Subcutaneous abdominal adipose tissue (tissue), 5 donors: ENCODE measurements at regions not wholly inside any gene's neighbourhood (a gene's known extent, or its start where the extent isn't known, plus 50 kb on each side); places are given as distances from the start of the nearest gene placed in this dataset.

Experiments used
- H3K27ac ChIP-seq: one replicate; pipeline ENCODE4 v1.7.0; 2013; ENCODE audit warnings: low read depth, mild to moderate bottlenecking, inconsistent platforms, low read length, moderate library complexity
- H3K27me3 ChIP-seq, 5 donors: one replicate each; pipeline ENCODE4 v1.7.0; 2013; ENCODE audit warnings: low read length in 5 of 5, inconsistent platforms in 1 of 5; ENCODE audit not compliant: control insufficient read depth in 5 of 5, insufficient read depth in 4 of 5
- H3K36me3 ChIP-seq, 5 donors: one replicate each; pipeline ENCODE4 v1.7.0; 2013; ENCODE audit warnings: low read length in 5 of 5; ENCODE audit not compliant: control insufficient read depth in 5 of 5, insufficient read depth in 5 of 5
- H3K4me1 ChIP-seq, 5 donors: one replicate each; pipeline ENCODE4 v1.7.0; 2013; ENCODE audit warnings: low read length in 5 of 5, mild to moderate bottlenecking in 3 of 5, moderate library complexity in 1 of 5; ENCODE audit not compliant: control insufficient read depth in 5 of 5, insufficient read depth in 5 of 5
- H3K4me3 ChIP-seq, 5 donors: one replicate each; pipeline ENCODE4 v1.7.0; 2013; ENCODE audit warnings: low read length in 5 of 5, low read depth in 1 of 5
- H3K9ac ChIP-seq, 5 donors: one replicate each; pipeline ENCODE4 v1.7.0; 2013; ENCODE audit warnings: low read length in 5 of 5, mild to moderate bottlenecking in 4 of 5, moderate library complexity in 3 of 5
- H3K9me3 ChIP-seq, 5 donors: one replicate each; pipeline ENCODE4 v1.7.0; 2013; ENCODE audit warnings: low read length in 5 of 5; ENCODE audit not compliant: control insufficient read depth in 5 of 5
- donor health status: healthy.
- donor health status: healthy.
- donor health status: healthy.
- donor health status: healthy.
- donor health status: healthy.

DNA sequence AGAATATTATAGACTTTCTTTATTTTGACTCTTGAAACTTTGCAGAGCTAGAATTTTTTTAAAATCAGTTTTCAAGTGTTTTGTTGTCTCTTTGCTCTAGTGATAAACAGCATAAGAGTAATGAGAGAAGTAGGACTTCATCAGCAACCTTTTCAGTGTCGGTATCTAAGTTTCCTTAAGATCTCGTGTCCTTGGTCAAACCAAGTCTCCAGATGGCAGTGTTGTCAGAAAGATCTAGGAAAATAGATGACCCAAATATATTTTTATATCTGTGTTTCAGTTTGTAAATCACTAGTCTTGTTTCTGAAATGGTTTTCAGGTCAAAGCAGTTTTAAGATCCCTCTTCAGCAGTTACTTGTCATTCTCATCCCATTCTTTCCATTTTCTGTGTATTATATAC is 438.3 kb downstream of the RAPGEF2 start:
- H3K27me3 ChIP-seq = peaks cover 0 to 2% (median 0%) of the 10 kb centered on the region in 5 donors
- H3K4me1 ChIP-seq = no peaks in the 10 kb centered on the region
- no peaks in the 10 kb centered on the region for H3K36me3 ChIP-seq
- no peak overlapping the region for H3K4me3 ChIP-seq
- no peak overlapping the region for H3K27ac ChIP-seq
- peaks cover 0 to 12% (median 8%) of the 10 kb centered on the region in 5 donors for H3K9me3 ChIP-seq
- no peak overlapping the region for H3K9ac ChIP-seq

DNA sequence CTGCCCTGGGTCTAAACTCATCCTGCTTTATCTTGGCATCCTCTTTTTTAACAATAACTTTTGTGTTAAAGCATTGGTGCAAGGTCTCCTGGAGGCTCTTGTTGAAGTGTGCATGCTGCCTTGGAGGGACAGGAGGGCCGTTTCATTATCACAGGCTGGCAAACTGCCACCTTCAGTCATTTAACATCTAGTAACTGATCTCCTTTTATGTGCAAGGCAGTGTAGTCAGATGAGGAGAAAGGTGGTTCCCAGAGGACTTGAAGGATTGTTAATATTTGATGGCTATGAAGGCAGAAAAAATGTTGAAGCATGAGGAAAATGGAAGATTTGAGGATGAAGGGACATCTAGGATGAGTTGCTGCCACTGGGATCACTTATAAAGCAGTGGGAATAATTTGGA is 439.4 kb downstream of the RAPGEF2 start:
- no peaks in the 10 kb centered on the region for H3K36me3 ChIP-seq
- no peak overlapping the region for H3K9ac ChIP-seq
- H3K27ac ChIP-seq = no peak overlapping the region
- H3K27me3 ChIP-seq = peaks cover 0 to 2% (median 0%) of the 10 kb centered on the region in 5 donors
- no peaks in the 10 kb centered on the region for H3K4me1 ChIP-seq
- peaks cover 0 to 3% (median 2%) of the 10 kb centered on the region in 5 donors for H3K9me3 ChIP-seq
- no peak overlapping the region for H3K4me3 ChIP-seq

DNA sequence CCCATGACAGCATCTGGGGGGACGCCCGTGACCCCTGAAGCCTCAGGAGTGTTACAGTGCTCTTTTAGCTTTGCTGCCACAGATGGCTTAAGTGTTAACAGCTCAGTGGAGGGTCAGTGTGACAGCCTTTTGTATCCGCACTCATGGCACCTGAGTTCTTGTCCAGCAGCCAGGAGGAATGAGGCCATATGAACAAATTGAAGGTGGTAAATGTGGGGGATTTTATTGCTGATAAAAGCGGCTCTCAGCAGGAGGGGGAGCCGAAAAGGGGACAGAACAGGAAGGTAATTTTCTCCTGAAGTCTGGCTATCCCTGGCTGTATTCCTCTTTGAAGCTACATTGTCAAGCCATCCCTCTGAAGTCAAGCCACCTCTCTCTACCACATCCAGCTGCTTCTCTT is 441.0 kb downstream of the RAPGEF2 start:
- H3K9me3 ChIP-seq = no peaks in the 10 kb centered on the region
- no peak overlapping the region for H3K9ac ChIP-seq
- no peak overlapping the region for H3K27ac ChIP-seq
- H3K36me3 ChIP-seq = no peaks in the 10 kb centered on the region
- no peak overlapping the region for H3K4me3 ChIP-seq
- H3K27me3 ChIP-seq = peaks cover 0 to 2% (median 0%) of the 10 kb centered on the region in 5 donors
- H3K4me1 ChIP-seq = no peaks in the 10 kb centered on the region

DNA sequence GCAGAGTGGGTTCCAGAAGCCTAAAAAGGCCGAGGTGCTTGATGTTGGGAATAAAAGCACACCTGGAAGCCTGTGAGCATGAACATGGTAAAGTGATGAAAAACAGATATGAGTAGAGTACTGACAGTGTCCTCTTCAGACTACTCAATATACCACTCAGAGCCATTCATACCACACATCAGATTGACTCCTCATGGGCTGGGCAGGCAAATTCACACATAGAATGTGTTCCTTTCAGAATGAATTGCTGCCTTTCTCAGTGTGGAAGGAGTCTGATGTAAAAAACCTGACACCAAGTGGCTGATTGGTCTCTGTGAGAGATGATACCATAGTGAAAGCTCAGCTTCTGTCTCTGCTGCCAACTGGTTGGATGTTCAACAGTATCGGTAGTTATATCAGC is 442.7 kb downstream of the RAPGEF2 start:
- Histone ChIP-seq H3K9ac (no peak overlapping the region), H3K9me3 (no peaks in the 10 kb centered on the region), H3K36me3 (no peaks in the 10 kb centered on the region)

DNA sequence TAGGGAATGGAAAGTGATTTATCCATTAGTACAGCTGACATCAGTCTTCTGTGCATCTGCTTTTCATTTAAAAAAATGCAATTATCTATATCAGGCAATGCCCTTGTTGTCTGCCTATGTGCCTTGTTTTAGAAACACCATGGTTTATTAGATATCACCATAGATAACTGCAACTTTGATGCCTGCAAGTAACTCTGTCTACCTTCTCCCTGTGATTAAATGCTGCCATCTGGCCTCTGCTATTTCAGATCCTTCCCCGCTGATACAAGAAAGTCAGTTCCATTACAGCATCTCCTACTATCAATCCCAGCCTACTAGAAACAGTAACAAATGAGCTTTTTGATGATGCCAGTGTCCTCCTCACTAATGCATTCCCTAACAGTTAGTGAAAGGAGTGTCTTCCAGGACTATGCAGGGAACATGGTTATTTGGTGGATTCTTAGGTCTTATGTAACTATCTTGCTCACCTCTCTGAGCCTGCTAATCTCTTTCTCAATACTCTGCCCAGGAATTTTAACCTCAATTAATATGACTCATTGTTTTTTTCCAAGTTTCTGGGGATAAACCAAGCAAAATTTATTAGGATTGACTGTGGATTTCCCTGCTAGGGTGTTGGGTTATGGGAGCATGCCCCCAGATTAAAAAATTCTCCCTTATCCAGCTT is 444.9 kb downstream of the RAPGEF2 start:
- Histone ChIP-seq H3K4me1 (no peaks in the 10 kb centered on the region), H3K9me3 (no peaks in the 10 kb centered on the region), H3K4me3 (no peak overlapping the region), H3K9ac (no peak overlapping the region), H3K27ac (no peak overlapping the region), H3K36me3 (no peaks in the 10 kb centered on the region), H3K27me3 (peaks cover 0 to 2% (median 0%) of the 10 kb centered on the region in 5 donors)

More for the DNA sequence above, 442.7 kb downstream of the RAPGEF2 start:
- H3K27me3 ChIP-seq = peaks cover 0 to 2% (median 0%) of the 10 kb centered on the region in 5 donors
- no peak overlapping the region for H3K4me3 ChIP-seq
- H3K27ac ChIP-seq = no peak overlapping the region
- no peaks in the 10 kb centered on the region for H3K4me1 ChIP-seq

DNA sequence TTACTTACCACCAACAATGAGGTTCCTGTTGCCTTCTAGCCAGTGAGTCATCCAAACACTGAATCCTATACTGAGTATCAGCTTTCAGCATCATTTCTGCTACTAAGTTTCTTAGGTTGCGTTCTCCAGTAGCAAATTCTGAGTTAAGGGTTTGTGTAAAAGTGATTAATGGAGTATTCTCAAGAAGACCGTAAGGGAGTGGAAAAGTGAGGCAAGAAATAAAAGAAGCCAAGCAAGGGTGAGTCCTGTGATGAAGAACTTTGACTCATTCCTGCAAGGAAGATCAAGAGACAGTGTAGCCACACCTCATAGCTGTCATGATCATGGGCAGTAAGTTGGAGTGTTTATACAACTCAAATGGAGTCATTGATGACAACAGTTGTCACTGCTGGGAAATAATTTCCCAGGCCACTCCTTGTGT is 446.2 kb downstream of the RAPGEF2 start:
- no peak overlapping the region for H3K4me3 ChIP-seq
- no peaks in the 10 kb centered on the region for H3K4me1 ChIP-seq
- no peaks in the 10 kb centered on the region for H3K9me3 ChIP-seq
- no peak overlapping the region for H3K27ac ChIP-seq
- no peaks in the 10 kb centered on the region for H3K36me3 ChIP-seq
- H3K27me3 ChIP-seq = peaks cover 0 to 2% (median 0%) of the 10 kb centered on the region in 5 donors
- H3K9ac ChIP-seq = no peak overlapping the region

DNA sequence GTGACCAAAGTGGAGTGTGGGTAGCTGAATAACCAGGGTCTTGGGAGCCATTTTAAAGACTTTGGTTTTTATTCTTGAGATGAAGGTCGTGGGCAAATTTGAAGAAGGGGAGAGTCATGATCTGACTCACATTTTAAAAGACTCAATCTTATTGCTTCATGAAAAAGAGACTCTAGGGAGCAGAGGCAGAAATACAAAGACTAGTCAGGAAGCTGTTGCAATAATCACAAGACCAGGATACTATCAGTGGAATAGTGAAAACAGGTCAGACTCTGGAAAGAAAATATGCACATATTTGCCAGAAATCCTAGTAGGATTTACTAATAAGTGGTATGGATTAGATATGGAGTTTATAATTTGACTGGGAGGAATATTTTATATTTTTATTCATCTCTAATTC is 448.4 kb downstream of the RAPGEF2 start:
- Histone ChIP-seq H3K27ac (no peak overlapping the region), H3K36me3 (no peaks in the 10 kb centered on the region), H3K4me1 (no peaks in the 10 kb centered on the region), H3K4me3 (no peak overlapping the region), H3K27me3 (peaks cover 0 to 2% (median 0%) of the 10 kb centered on the region in 5 donors), H3K9ac (no peak overlapping the region), H3K9me3 (no peaks in the 10 kb centered on the region)

DNA sequence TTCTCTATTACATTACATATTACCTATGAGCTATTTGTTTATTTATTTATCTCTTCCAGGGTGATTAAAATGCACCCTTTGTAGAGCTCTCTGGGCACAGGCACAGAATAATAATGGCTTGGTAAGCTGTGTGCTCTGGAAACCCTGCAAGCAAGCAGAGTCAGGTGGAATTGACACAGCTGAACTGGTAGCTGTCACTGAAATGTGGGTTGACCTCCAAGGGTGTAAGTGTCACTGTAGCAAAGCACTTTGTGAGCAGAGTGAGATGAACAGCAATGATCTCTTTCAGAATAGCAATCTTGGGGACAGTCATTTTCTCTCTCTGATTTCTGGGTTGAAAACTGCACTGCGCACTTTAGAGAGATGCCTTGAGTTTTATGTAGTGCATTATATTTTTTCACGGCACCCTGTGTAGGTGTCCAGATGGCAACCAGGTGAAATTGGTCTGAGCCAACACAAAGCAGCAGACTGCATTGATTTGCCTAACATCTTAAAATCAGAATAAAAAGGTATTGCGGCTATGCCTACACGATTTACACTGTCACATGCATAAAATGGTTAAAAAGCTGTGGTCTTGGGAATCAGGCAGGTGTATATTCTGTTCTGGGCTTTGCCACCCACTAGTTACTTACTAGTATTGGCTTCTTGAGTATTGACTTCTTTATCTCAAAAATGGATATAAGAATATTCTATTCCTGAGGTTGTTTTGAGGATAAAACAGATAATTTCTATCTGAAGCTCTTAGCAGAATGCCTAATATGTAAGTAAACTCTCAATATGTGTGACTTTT is 450.3 kb downstream of the RAPGEF2 start:
- H3K4me3 ChIP-seq = no peak overlapping the region
- no peak overlapping the region for H3K9ac ChIP-seq
- H3K27me3 ChIP-seq = peaks cover 0 to 2% (median 0%) of the 10 kb centered on the region in 5 donors
- no peak overlapping the region for H3K27ac ChIP-seq
- no peaks in the 10 kb centered on the region for H3K36me3 ChIP-seq
- H3K9me3 ChIP-seq = no peaks in the 10 kb centered on the region
- no peaks in the 10 kb centered on the region for H3K4me1 ChIP-seq

DNA sequence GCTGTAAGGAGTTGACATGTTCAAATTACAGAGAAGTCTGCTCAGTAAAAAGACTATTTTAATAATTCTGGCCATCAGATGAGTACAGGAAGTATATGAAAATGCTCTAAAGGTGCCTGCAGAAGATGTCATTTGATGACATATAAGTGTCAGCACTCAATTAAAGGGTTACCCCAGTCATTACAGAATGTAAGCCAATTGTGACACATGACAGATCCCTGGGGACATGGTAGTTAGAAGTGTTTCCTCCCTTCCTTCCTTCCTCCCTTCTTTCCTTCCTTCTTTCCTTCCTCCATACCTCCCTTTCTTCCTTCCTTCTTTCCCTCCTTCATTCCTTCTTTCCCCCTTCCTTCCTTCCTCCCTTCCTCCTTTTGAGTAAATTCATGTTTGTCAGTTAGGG is 453.0 kb downstream of the RAPGEF2 start:
- no peak overlapping the region for H3K27ac ChIP-seq
- H3K4me1 ChIP-seq = no peaks in the 10 kb centered on the region
- H3K9ac ChIP-seq = no peak overlapping the region
- no peaks in the 10 kb centered on the region for H3K27me3 ChIP-seq
- H3K4me3 ChIP-seq = no peak overlapping the region
- no peaks in the 10 kb centered on the region for H3K36me3 ChIP-seq
- no peaks in the 10 kb centered on the region for H3K9me3 ChIP-seq

DNA sequence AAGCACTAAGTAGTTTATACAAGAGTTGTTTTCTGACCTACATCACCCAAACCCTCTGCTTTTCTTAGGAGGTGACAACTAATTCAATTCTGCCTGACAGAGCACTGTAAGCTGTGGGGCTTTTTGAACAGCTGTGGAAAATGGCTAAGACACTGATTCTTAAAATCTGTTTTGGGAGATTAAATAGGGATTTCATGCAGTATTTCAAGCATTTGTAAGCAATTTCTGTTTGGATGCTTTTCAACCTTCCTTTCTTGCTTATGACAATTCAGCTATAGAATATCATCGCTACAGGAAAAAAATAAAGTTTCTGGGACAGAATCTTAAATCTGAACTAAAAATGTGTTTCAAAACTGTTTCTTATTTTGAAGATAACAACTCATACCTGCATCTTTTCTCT is 459.5 kb downstream of the RAPGEF2 start:
- H3K4me1 ChIP-seq = no peaks in the 10 kb centered on the region

More for the DNA sequence above, 459.5 kb downstream of the RAPGEF2 start:
- Histone ChIP-seq H3K36me3 (no peaks in the 10 kb centered on the region), H3K27ac (no peak overlapping the region), H3K27me3 (no peaks in the 10 kb centered on the region), H3K9ac (no peak overlapping the region), H3K4me3 (no peak overlapping the region), H3K9me3 (peaks cover 0 to 4% (median 0%) of the 10 kb centered on the region in 5 donors)
